Esophagus muscularis mucosa (tissue), 4 donors: ENCODE measurements at regions not wholly inside any gene's neighbourhood (a gene's known extent, or its start where the extent isn't known, plus 50 kb on each side); places are given as distances from the start of the nearest gene placed in this dataset.
"Not testable (repeated sequence)": the region's sequence is repeated elsewhere in the genome, so short reads cannot be mapped to it uniquely, and the experiment has no call there.

Source experiments
- DNase-seq: peaks from one replicate; pipeline ENCODE4 v3.0.0-alpha.2; 2017; ENCODE audit errors: extremely low spot score
- H3K27ac ChIP-seq, 4 donors: fragments of 200-600 bp; sonication (generic); replicated peaks in 1 of 4; 1 replicate in 3 of 4; 2 replicates in 1 of 4; pipeline ENCODE4 v1.5.1; 2016 to 2019; ENCODE audit warnings: mild to moderate bottlenecking in 1 of 4
- H3K27me3 ChIP-seq, 4 donors: fragments of 200-600 bp; sonication (generic); one replicate each; pipeline versions ENCODE4 v1.5.1 to v1.6.0; 2016 to 2019
- H3K36me3 ChIP-seq, 4 donors: fragments of 200-600 bp; sonication (generic); one replicate each; pipeline ENCODE4 v1.5.1; 2016 to 2019
- H3K4me1 ChIP-seq, 4 donors: fragments of 200-600 bp; sonication (generic); one replicate each; pipeline ENCODE4 v1.5.1; 2016 to 2019
- H3K4me3 ChIP-seq, 4 donors: fragments of 200-600 bp; sonication (generic); 1 replicate in 2 of 4; 2 replicates in 2 of 4; pipeline ENCODE4 v1.5.1; 2016 to 2019; ENCODE audit warnings: mild to moderate bottlenecking in 4 of 4, moderate library complexity in 1 of 4
- H3K9me3 ChIP-seq, 4 donors: fragments of 200-600 bp; sonication (generic); 1 replicate in 3 of 4; 2 replicates in 1 of 4; pipeline ENCODE4 v1.5.1; 2016 to 2019
- CTCF ChIP-seq, 3 experiments: fragments of 200-600 bp in 2 of 3; fragments of 450-650 bp in 1 of 3; sonication (generic) in 2 of 3; IDR thresholded peaks; one replicate each; pipeline ENCODE4 v1.5.1; 2017 to 2019; ENCODE audit warnings: antibody characterized with exemption in 3 of 3, mild to moderate bottlenecking in 2 of 3, moderate library complexity in 1 of 3
- EP300 ChIP-seq: sonication (generic); formaldehyde crosslinking; IDR thresholded peaks from one replicate; pipeline ENCODE4 v1.6.1; 2017; ENCODE audit warnings: antibody characterized with exemption
- POLR2A ChIP-seq: fragments of 450-650 bp; IDR thresholded peaks from one replicate; pipeline ENCODE4 v1.6.1; 2017; ENCODE audit warnings: antibody characterized with exemption, moderate library complexity, mild to moderate bottlenecking, low read depth
- POLR2AphosphoS5 ChIP-seq, 2 donors: sonication (generic); formaldehyde crosslinking; IDR thresholded peaks; one replicate each; pipeline ENCODE4 v1.6.1; 2017; ENCODE audit warnings: antibody characterized with exemption in 2 of 2
- WGBS: methylation state at CpG from one replicate; pipeline ENCODE4 v1.1.5; 2018; 5-methylcytosine and 5-hydroxymethylcytosine counted together
- intact Hi-C: fragments of 100-400 bp; cut with DNase I; formaldehyde crosslinking; loops from one replicate; pipeline ENCODE4 v1.15.1; 2023

DNA sequence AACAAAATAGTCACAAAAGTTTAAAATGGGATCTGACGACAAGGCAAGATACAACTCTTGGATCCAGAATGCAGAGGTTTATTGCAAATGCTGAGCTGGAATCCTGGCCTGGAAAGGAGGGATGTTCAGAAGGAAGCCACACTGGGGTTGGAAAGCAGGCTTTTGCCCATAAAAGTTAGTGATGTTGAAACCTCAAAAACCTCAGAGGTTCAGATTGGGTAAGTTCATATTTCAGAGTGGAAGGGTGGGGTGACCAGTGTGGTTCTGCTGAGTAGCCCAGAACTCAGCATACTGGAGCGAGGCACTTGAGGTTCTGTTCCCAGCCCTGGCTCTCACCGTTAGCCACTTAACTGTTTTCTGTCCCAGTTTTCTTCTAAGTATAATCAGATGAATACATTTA lies 114.0 kb upstream of the OSTN start:
- intact Hi-C loops = no loop called here

GRCh38 chr3:191078913-191079312 lies 120.1 kb upstream of the OSTN start:
- H3K4me3 ChIP-seq, H3K36me3 ChIP-seq, intact Hi-C loops, H3K4me1 ChIP-seq, H3K27ac ChIP-seq, H3K9me3 ChIP-seq, H3K27me3 ChIP-seq, DNase-seq: not testable (repeated sequence)
- WGBS = 87% methylated on average over 3 of the region's 3 CpGs

More for the DNA sequence above, 114.0 kb upstream of the OSTN start:
- no peaks in the 10 kb centered on the region for H3K9me3 ChIP-seq
- WGBS = 77% methylated on average over 3 of the region's 3 CpGs
- no peaks in the 10 kb centered on the region for H3K4me1 ChIP-seq
- no peak overlapping the region for H3K27ac ChIP-seq
- no peak overlapping the region for H3K4me3 ChIP-seq
- no peaks in the 10 kb centered on the region for H3K36me3 ChIP-seq
- DNase-seq = no peak
- no peaks in the 10 kb centered on the region for H3K27me3 ChIP-seq
- no peak for TF ChIP-seq EP300
- no peak for TF ChIP-seq POLR2AphosphoS5 (IDR thresholded peaks at IDR 0.05)
- no peak for TF ChIP-seq POLR2A
- TF ChIP-seq CTCF (IDR thresholded peaks at IDR 0.05) = no peak

DNA sequence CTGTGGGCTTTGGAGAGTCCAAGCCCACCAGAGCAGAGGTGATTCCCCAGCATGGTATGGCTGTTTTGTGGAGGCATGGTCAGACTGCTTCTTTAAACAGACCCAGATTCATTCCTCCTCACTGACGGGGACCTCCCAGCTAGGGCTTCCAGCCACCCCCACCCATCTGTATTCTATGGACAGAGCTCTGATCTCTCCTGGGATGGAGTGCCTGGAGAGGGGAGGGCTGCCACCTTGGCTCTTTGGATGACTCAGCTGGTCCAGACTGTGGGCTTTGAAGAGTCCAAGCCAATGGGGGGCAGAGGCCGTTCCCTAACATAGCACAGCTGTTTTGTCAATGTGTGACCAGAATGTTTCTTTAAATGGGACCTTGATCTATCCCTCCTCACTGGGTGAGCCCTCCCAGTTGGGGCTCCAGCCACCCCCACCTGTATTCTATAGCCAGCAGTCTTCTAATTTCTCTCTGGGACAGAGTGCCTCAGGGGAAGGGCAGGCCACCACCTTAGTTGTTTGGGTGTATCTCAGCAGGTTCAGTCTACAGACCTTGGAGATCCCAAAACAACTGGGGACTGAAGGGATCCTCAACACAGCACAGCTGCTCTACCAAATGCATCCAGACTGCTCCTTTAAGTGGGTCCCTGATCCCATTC lies 122.0 kb upstream of the OSTN start:
- no peaks in the 10 kb centered on the region for H3K9me3 ChIP-seq
- 83% methylated on average over 2 of the region's 2 CpGs for WGBS
- intact Hi-C loops = no loop called here
- H3K4me1 ChIP-seq = no peaks in the 10 kb centered on the region
- TF ChIP-seq POLR2AphosphoS5 (IDR thresholded peaks at IDR 0.05) (no peak), POLR2A (no peak), CTCF (IDR thresholded peaks at IDR 0.05) (no peak), EP300 (no peak)
- no peak overlapping the region for H3K4me3 ChIP-seq
- no peak for DNase-seq
- H3K27ac ChIP-seq = no peak overlapping the region
- no peaks in the 10 kb centered on the region for H3K27me3 ChIP-seq
- H3K36me3 ChIP-seq = no peaks in the 10 kb centered on the region

DNA sequence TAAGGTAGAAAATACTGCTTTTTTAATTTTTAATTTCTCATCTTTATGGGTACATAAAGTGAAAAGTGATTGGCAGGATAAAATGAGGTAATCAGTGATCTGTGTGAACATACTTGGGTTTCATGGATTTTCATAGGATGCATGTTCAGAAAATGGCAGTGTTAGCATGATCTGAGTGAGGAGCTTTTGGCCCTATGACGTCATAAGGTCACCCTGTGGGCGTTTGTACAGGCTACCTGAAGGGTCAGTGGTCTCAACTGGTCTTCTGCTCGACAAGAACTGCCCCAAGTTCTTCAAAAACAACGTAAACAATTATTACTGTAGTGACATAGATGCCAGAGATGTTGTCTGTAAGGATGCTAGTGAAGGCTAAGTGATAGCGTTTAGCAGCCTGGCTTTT lies 124.5 kb upstream of the OSTN start:
- intact Hi-C loops = no loop called here
- no peak for TF ChIP-seq CTCF (IDR thresholded peaks at IDR 0.05)
- no peak for TF ChIP-seq POLR2A
- TF ChIP-seq EP300 = no peak
- TF ChIP-seq POLR2AphosphoS5 (IDR thresholded peaks at IDR 0.05) = no peak
- no peaks in the 10 kb centered on the region for H3K27me3 ChIP-seq
- no peak overlapping the region for H3K27ac ChIP-seq
- H3K9me3 ChIP-seq = no peaks in the 10 kb centered on the region
- 64% methylated on average over 5 of the region's 5 CpGs for WGBS
- H3K36me3 ChIP-seq = no peaks in the 10 kb centered on the region
- no peak for DNase-seq
- H3K4me3 ChIP-seq = no peak overlapping the region
- no peaks in the 10 kb centered on the region for H3K4me1 ChIP-seq

DNA sequence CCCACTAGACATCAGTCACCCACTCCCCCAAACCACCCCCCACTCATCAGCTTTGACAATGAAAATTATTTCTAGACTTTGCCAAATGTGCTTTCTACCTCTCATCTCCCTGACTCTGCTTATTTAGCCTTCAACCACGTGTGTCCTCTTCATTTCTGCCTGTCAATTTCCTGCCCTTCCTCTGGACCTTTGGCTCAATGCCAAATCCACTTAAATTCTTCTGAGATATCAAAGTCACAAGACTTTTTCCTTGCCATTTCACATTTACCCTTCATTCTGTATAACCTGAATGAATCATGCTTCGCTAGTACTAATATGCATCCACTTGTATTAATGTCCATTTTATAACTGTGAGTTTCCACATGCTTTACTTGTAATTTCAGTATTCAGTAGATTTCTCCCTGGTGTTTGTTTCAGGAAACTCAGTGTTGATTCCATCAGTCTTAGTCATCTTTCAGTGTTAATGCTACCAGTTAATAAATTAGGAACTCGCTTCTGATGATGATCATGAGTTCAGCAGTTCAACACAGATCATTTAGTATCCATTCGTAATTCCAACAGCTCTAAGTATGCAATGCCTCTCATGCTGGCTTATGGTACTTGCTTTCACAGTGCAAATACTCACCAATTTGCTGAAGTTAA lies 128.2 kb upstream of the OSTN start:
- no peak for DNase-seq
- intact Hi-C loops = no loop called here
- TF ChIP-seq POLR2A (no peak), CTCF (IDR thresholded peaks at IDR 0.05) (no peak), POLR2AphosphoS5 (IDR thresholded peaks at IDR 0.05) (no peak), EP300 (no peak)
- Histone ChIP-seq H3K36me3 (no peaks in the 10 kb centered on the region), H3K27ac (no peak overlapping the region), H3K9me3 (no peaks in the 10 kb centered on the region), H3K4me3 (no peak overlapping the region), H3K27me3 (no peaks in the 10 kb centered on the region), H3K4me1 (no peaks in the 10 kb centered on the region)
- WGBS = 57% methylated on average over 4 of the region's 4 CpGs
